ENCODE measurements at regions not wholly inside any gene's neighbourhood (a gene's known extent, or its start where the extent isn't known, plus 50 kb on each side); places are given as distances from the start of the nearest gene placed in this dataset.

DNA sequence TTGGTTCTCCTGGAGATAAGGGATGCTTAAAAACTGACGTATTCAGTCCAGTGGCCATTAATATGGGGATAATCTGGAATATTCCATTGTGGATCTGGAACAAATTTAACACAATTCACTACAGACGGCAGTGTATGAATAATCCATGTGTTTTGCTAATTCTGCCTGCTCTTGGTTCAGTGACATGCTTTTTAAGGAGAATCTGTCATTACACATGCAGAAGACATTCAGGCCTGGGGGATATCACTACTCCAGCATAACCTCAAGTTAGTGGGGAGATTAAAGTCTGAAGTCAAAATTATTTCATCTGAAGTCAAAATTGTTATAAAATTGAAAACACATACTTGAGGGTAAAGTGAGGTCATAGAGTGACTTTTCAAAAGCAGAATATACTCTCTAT lies 789.3 kb downstream of the USP25 start:
- Histone ChIP-seq H3K4me1 (ENCODE audit: control insufficient read depth, insufficient read depth, low read length) (no peaks in the 10 kb centered on the region), H3K36me3 (ENCODE audit: control insufficient read depth, insufficient read depth, low read length) (no peaks in the 10 kb centered on the region), H3K27me3 (ENCODE audit: control insufficient read depth, insufficient read depth, low read length) (no peaks in the 10 kb centered on the region), H3K4me3 (ENCODE audit: low read depth, low read length) (no peak overlapping the region), H3K27ac (ENCODE audit: low read depth, low read length) (no peak overlapping the region), H3K9me3 (ENCODE audit: control insufficient read depth, insufficient read depth, low read depth, low read length) (no peaks in the 10 kb centered on the region), H3K9ac (ENCODE audit: low read length) (no peak overlapping the region)

DNA sequence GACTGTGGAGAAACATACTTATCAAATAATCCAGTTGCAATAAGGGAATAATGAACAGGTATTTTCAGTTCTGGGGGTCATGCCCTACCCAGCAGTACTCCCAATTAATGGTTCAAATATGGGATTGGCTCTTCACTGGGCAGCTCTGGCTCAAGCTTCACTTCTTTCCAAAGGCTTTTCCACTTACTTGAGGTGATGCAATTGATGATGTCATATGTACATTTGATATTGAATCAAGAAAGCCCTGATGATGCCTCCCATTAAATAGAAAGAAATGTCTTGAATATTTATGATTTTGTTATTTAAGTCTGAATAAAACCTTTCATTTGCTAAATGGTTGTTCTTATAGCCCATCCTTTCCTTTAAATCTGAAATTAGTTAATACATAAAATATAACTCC lies 789.9 kb downstream of the USP25 start:
- Histone ChIP-seq H3K4me1 (ENCODE audit: control insufficient read depth, insufficient read depth, low read length) (no peaks in the 10 kb centered on the region), H3K36me3 (ENCODE audit: control insufficient read depth, insufficient read depth, low read length) (no peaks in the 10 kb centered on the region), H3K9me3 (ENCODE audit: control insufficient read depth, insufficient read depth, low read depth, low read length) (no peaks in the 10 kb centered on the region), H3K9ac (ENCODE audit: low read length) (no peak overlapping the region), H3K27me3 (ENCODE audit: control insufficient read depth, insufficient read depth, low read length) (no peaks in the 10 kb centered on the region), H3K27ac (ENCODE audit: low read depth, low read length) (no peak overlapping the region), H3K4me3 (ENCODE audit: low read depth, low read length) (no peak overlapping the region)

DNA sequence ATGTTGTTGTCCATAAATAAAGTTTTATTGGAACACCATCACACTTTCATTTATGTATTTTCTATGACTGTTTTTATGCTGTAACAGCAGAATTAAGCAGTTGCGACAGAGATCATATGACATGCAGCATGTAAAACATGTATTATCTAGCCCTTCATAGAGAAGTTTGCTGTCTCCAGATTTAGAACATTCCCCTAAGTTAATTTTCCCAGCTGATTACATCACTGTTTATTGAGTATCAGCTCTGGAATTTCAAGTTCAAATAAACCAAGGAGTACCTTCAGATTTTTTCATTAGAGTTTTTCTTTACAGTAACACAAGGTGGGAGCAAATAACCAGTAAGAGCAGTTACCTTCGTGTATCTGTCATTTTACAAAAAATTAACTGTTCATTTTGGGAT lies 792.8 kb downstream of the USP25 start:
- Histone ChIP-seq H3K9me3 (ENCODE audit: control insufficient read depth, insufficient read depth, low read depth, low read length) (no peaks in the 10 kb centered on the region), H3K27me3 (ENCODE audit: control insufficient read depth, insufficient read depth, low read length) (no peaks in the 10 kb centered on the region), H3K27ac (ENCODE audit: low read depth, low read length) (no peak overlapping the region), H3K4me3 (ENCODE audit: low read depth, low read length) (no peak overlapping the region), H3K4me1 (ENCODE audit: control insufficient read depth, insufficient read depth, low read length) (no peaks in the 10 kb centered on the region), H3K36me3 (ENCODE audit: control insufficient read depth, insufficient read depth, low read length) (no peaks in the 10 kb centered on the region), H3K9ac (ENCODE audit: low read length) (no peak overlapping the region)

- Histone ChIP-seq H3K9me3 (ENCODE audit: control insufficient read depth, insufficient read depth, low read depth, low read length) (no peaks in the 10 kb centered on the region; the same call in 1 of the 2 replicates), H3K27ac (ENCODE audit: low read depth, low read length) (no peak overlapping the region), H3K36me3 (ENCODE audit: control insufficient read depth, insufficient read depth, low read length) (no peaks in the 10 kb centered on the region), H3K27me3 (ENCODE audit: control insufficient read depth, insufficient read depth, low read length) (no peaks in the 10 kb centered on the region), H3K4me1 (ENCODE audit: control insufficient read depth, insufficient read depth, low read length) (0 out of 2 replicates have a peak, but pooled peaks cover 2% of the 10 kb centered on the region), H3K4me3 (ENCODE audit: low read depth, low read length) (no peak overlapping the region), H3K9ac (ENCODE audit: low read length) (no peak overlapping the region)
Observed at GRCh38 chr21:16530656-16531055, 800.9 kb downstream of the USP25 start.

DNA sequence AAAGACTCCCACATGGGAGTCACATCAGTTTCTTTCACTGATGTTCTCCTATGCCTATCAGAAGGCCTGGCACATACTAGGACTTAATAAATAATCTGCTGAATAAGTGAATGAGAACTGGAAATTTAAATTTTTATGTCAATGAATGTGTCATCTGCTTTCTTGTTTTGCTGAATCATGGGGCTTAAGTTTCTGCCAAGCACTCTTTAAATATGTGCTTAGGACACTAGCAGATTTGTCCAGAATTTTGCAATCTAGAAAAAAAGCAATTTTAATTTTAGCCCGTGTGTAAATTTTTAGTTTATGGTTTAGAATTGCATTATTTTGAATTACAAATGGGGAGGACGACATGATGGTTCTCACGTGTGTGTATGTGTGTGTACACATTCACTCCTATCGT lies 803.1 kb downstream of the USP25 start:
- Histone ChIP-seq H3K27me3 (ENCODE audit: control insufficient read depth, insufficient read depth, low read length) (no peaks in the 10 kb centered on the region), H3K4me3 (ENCODE audit: low read depth, low read length) (no peak overlapping the region), H3K27ac (ENCODE audit: low read depth, low read length) (no peak overlapping the region), H3K9me3 (ENCODE audit: control insufficient read depth, insufficient read depth, low read depth, low read length) (no peaks in the 10 kb centered on the region; the same call in 1 of the 2 replicates), H3K36me3 (ENCODE audit: control insufficient read depth, insufficient read depth, low read length) (no peaks in the 10 kb centered on the region), H3K9ac (ENCODE audit: low read length) (no peak overlapping the region), H3K4me1 (ENCODE audit: control insufficient read depth, insufficient read depth, low read length) (0 out of 2 replicates have a peak, but pooled peaks cover 2% of the 10 kb centered on the region)

DNA sequence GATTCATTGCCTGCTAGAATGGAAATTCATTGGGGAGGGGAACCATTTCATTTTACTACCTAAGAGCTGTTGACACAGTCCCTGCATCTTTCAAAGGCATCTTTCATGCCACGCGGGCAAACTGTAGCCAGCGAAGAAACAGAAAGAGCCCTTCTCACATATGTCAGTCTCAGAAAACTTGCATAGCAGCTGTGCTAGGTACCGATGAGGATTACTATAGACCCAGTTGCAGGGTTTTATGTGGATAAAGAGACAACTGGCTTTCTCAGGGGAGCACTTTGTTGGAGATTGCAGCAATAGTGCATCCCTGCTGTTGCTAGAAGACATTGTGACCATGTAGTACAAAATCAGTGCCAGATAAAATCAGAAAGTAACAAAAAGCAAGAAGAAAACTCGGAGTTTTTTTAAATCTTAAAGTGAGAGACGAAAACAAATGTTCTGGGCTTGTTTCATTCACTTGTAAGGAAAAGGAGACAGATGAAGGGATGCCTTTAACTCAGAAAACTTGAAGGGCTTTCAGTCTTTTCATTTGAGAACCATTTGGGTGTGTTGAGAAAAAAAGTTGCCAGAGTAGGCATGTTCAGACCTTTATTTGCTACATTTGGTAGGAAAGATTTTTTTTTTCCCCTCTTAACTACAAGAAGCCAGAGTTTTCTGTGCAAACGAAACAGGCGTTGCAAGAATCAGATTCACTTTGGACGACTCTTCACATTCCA lies 804.1 kb downstream of the USP25 start:
- Histone ChIP-seq H3K27ac (ENCODE audit: low read depth, low read length) (no peak overlapping the region), H3K4me3 (ENCODE audit: low read depth, low read length) (no peak overlapping the region)

DNA sequence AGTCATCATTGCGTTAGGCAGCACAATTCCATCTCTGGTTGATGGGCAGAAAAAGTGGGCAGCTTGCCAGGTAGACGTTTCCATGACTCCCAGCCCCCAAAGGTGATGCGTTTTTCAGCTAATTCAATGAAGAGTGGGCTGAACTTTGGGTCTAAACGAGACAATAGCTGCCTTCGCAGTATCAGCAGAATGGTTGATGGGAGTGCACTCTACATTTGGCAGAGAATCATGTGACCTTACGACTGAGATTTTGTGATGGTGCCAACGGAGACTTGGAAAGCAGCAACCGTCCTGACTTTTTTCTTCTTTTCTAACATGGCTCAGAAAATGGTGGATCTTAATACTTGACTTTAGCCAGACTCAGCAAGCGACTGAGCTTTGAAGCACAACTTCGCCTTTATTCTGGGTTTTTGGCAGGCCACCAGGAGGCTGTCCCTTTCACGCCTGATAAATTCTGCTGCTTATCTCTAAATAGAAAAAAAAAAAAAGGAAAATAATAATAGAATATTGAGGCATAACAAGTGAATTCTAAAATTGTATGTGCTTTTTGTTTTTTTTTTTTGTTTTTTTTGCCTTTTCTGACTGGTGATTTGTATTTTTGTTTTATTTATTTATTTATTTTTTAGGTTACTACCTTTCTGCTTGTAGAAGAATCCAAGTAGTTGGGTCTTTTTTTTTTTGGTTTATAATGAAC lies 804.8 kb downstream of the USP25 start:
- Histone ChIP-seq H3K4me3 (ENCODE audit: low read depth, low read length) (no peak overlapping the region), H3K4me1 (ENCODE audit: control insufficient read depth, insufficient read depth, low read length) (0 out of 2 replicates have a peak, but pooled peaks cover 2% of the 10 kb centered on the region), H3K36me3 (ENCODE audit: control insufficient read depth, insufficient read depth, low read length) (no peaks in the 10 kb centered on the region), H3K27ac (ENCODE audit: low read depth, low read length) (no peak overlapping the region), H3K9ac (ENCODE audit: low read length) (no peak overlapping the region), H3K27me3 (ENCODE audit: control insufficient read depth, insufficient read depth, low read length) (no peaks in the 10 kb centered on the region), H3K9me3 (ENCODE audit: control insufficient read depth, insufficient read depth, low read depth, low read length) (no peaks in the 10 kb centered on the region; the same call in 1 of the 2 replicates)

More for the DNA sequence above, 804.1 kb downstream of the USP25 start:
- no peak overlapping the region for H3K9ac ChIP-seq (ENCODE audit: low read length)
- H3K4me1 ChIP-seq (ENCODE audit: control insufficient read depth, insufficient read depth, low read length), result 0 out of 2 replicates have a peak, but pooled peaks cover 2% of the 10 kb centered on the region
- H3K27me3 ChIP-seq (ENCODE audit: control insufficient read depth, insufficient read depth, low read length), result no peaks in the 10 kb centered on the region
- H3K9me3 ChIP-seq (ENCODE audit: control insufficient read depth, insufficient read depth, low read depth, low read length), result no peaks in the 10 kb centered on the region; the same call in 1 of the 2 replicates
- H3K36me3 ChIP-seq (ENCODE audit: control insufficient read depth, insufficient read depth, low read length), result no peaks in the 10 kb centered on the region

GRCh38 chr21:16535102-16535422 lies 805.3 kb downstream of the USP25 start:
- no peak overlapping the region for H3K27ac ChIP-seq (ENCODE audit: low read depth, low read length)

DNA sequence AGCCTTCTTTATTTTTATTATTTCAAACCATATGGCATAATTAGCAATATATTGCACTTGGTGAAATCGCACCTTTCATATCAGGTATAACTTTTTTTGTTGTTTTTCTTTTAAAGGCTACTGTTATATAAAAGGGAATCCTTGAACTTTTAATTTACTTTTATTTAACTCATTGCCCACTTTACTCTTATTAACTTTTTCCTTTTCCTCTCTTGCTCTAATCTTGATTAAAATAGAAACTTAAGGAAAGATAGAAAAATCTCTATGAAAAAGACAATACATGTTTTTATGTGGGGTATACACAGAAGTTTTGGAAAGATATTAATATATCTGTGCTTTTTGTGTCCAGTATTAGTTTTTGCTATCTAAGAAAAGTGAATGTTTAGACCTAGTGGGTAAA lies 805.8 kb downstream of the USP25 start:
- H3K27ac ChIP-seq (ENCODE audit: low read depth, low read length), result no peak overlapping the region
- H3K36me3 ChIP-seq (ENCODE audit: control insufficient read depth, insufficient read depth, low read length), result no peaks in the 10 kb centered on the region
- no peaks in the 10 kb centered on the region; the same call in 1 of the 2 replicates for H3K9me3 ChIP-seq (ENCODE audit: control insufficient read depth, insufficient read depth, low read depth, low read length)
- no peaks in the 10 kb centered on the region for H3K27me3 ChIP-seq (ENCODE audit: control insufficient read depth, insufficient read depth, low read length)
- no peak overlapping the region for H3K9ac ChIP-seq (ENCODE audit: low read length)
- H3K4me1 ChIP-seq (ENCODE audit: control insufficient read depth, insufficient read depth, low read length), result 0 out of 2 replicates have a peak, but pooled peaks cover 2% of the 10 kb centered on the region
- H3K4me3 ChIP-seq (ENCODE audit: low read depth, low read length), result no peak overlapping the region

More at GRCh38 chr21:16535102-16535422, 805.3 kb downstream of the USP25 start:
- H3K4me3 ChIP-seq (ENCODE audit: low read depth, low read length), result no peak overlapping the region
- 0 out of 2 replicates have a peak, but pooled peaks cover 2% of the 10 kb centered on the region for H3K4me1 ChIP-seq (ENCODE audit: control insufficient read depth, insufficient read depth, low read length)
- no peaks in the 10 kb centered on the region; the same call in 1 of the 2 replicates for H3K9me3 ChIP-seq (ENCODE audit: control insufficient read depth, insufficient read depth, low read depth, low read length)
- no peaks in the 10 kb centered on the region for H3K36me3 ChIP-seq (ENCODE audit: control insufficient read depth, insufficient read depth, low read length)
- no peak overlapping the region for H3K9ac ChIP-seq (ENCODE audit: low read length)
- H3K27me3 ChIP-seq (ENCODE audit: control insufficient read depth, insufficient read depth, low read length), result no peaks in the 10 kb centered on the region

- H3K36me3 ChIP-seq (ENCODE audit: control insufficient read depth, insufficient read depth, low read length), result no peaks in the 10 kb centered on the region
- H3K9ac ChIP-seq (ENCODE audit: low read length), result no peak overlapping the region
- 0 out of 2 replicates have a peak, but pooled peaks cover 2% of the 10 kb centered on the region for H3K4me1 ChIP-seq (ENCODE audit: control insufficient read depth, insufficient read depth, low read length)
- H3K27ac ChIP-seq (ENCODE audit: low read depth, low read length), result no peak overlapping the region
- no peaks in the 10 kb centered on the region; the same call in 1 of the 2 replicates for H3K9me3 ChIP-seq (ENCODE audit: control insufficient read depth, insufficient read depth, low read depth, low read length)
- no peaks in the 10 kb centered on the region for H3K27me3 ChIP-seq (ENCODE audit: control insufficient read depth, insufficient read depth, low read length)
- H3K4me3 ChIP-seq (ENCODE audit: low read depth, low read length), result no peak overlapping the region
Observed at GRCh38 chr21:16536140-16536539, 806.4 kb downstream of the USP25 start.

Measured in HUES6 (cell line).